Activated naive CD8-positive, alpha-beta T cell treated with anti-CD3 and anti-CD28 coated beads, Interleukin-2, amount 50 U/mL, for 24 hours (primary cell): ENCODE measurements at regions not wholly inside any gene's neighbourhood (a gene's known extent, or its start where the extent isn't known, plus 50 kb on each side); places are given as distances from the start of the nearest gene placed in this dataset.

Experiments used
- ATAC-seq: fragments of 150-1000 bp; cut with Tn5 transposase; one replicate; pipeline ENCODE4 v1.10.0; 2021
- DNase-seq: peaks from one replicate; pipeline ENCODE4 v3.0.0; 2021
- H3K27ac Mint-ChIP-seq: one replicate; pipeline ENCODE4 v1.8.0; 2021; ENCODE audit warnings: mild to moderate bottlenecking, mixed read lengths
- H3K27me3 Mint-ChIP-seq: one replicate; pipeline ENCODE4 v1.8.0; 2021; ENCODE audit warnings: mixed read lengths
- H3K36me3 Mint-ChIP-seq: one replicate; pipeline ENCODE4 v1.8.0; 2021; ENCODE audit warnings: low read depth, mixed read lengths
- H3K4me1 Mint-ChIP-seq: one replicate; pipeline ENCODE4 v1.8.0; 2021; ENCODE audit warnings: mixed read lengths
- H3K4me3 Mint-ChIP-seq: one replicate; pipeline ENCODE4 v1.8.0; 2021; ENCODE audit warnings: mild to moderate bottlenecking, moderate library complexity, mixed read lengths
- H3K9me3 Mint-ChIP-seq: one replicate; pipeline ENCODE4 v1.8.0; 2021; ENCODE audit warnings: mixed read lengths

DNA sequence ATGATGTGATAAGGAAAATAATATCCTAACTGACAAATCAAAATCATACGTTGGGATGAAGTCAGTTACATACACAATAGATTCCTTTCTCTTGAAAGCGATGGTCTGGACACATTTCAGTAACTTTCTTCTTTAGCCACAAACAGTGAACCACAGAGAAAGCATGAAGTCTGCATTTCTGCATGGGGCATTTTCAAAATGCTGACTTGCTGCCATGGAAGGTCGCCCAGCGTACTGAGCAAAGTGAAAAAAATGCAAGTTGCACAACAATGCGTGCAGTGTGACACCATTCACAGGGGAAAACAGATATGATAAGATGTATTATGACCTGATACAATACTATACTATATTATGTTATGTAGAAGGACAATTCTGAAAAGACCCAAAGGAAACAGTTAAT, 146.3 kb downstream of the SNX18 start:
- Mint-ChIP-seq H3K36me3 (no peaks in the 10 kb centered on the region), H3K4me3 (no peak overlapping the region), H3K27me3 (no peaks in the 10 kb centered on the region), H3K9me3 (peaks cover 9% of the 10 kb centered on the region), H3K4me1 (peaks cover 3% of the 10 kb centered on the region), H3K27ac (no peak overlapping the region)
- ATAC-seq (no peak), DNase-seq (no peak)

- Mint-ChIP-seq H3K27me3 (no peaks in the 10 kb centered on the region), H3K36me3 (no peaks in the 10 kb centered on the region), H3K4me1 (no peaks in the 10 kb centered on the region), H3K27ac (no peak overlapping the region), H3K4me3 (no peak overlapping the region), H3K9me3 (no peaks in the 10 kb centered on the region)
- DNase-seq: no peak
- ATAC-seq: no peak
These were observed 143.6 kb downstream of the SNX18 start for GRCh38 chr5:54661111-54661510.

- DNase-seq (no peak), ATAC-seq (no peak)
- Mint-ChIP-seq H3K4me1 (peaks cover 1% of the 10 kb centered on the region), H3K4me3 (no peak overlapping the region), H3K27ac (no peak overlapping the region), H3K9me3 (no peaks in the 10 kb centered on the region), H3K36me3 (no peaks in the 10 kb centered on the region), H3K27me3 (no peaks in the 10 kb centered on the region)
These were observed 142.2 kb downstream of the SNX18 start for GRCh38 chr5:54659700-54660131.

DNA sequence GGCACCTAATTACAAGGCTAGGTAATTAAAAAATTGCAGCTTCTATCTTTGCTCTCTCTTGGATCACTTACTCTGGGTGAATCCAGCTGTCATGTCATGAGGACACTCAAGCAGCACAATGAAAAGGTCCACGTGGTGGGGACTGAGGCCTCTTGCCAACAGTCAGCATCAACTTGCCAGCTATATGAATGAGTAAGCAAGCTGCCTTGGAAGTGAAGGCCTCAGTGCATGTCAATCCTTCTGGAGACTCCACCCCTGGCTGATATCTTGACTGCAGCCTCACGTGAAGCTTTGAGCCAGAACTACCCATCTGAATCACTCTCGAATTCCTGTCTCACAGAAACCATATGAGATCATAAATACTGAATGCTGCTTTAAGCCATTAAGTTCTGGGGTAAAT, 140.5 kb downstream of the SNX18 start:
- Mint-ChIP-seq H3K36me3 (no peaks in the 10 kb centered on the region), H3K4me3 (no peak overlapping the region), H3K27ac (no peak overlapping the region), H3K27me3 (no peaks in the 10 kb centered on the region), H3K4me1 (peaks cover 7% of the 10 kb centered on the region), H3K9me3 (no peaks in the 10 kb centered on the region)
- DNase-seq (no peak), ATAC-seq (no peak)

GRCh38 chr5:54656261-54656728, 138.7 kb downstream of the SNX18 start:
- H3K9me3 Mint-ChIP-seq: no peaks in the 10 kb centered on the region
- ATAC-seq (no peak), DNase-seq (no peak)
- no peak overlapping the region for H3K4me3 Mint-ChIP-seq
- H3K27ac Mint-ChIP-seq: no peak overlapping the region
- H3K27me3 Mint-ChIP-seq: no peaks in the 10 kb centered on the region
- peaks cover 7% of the 10 kb centered on the region for H3K4me1 Mint-ChIP-seq
- no peaks in the 10 kb centered on the region for H3K36me3 Mint-ChIP-seq

DNA sequence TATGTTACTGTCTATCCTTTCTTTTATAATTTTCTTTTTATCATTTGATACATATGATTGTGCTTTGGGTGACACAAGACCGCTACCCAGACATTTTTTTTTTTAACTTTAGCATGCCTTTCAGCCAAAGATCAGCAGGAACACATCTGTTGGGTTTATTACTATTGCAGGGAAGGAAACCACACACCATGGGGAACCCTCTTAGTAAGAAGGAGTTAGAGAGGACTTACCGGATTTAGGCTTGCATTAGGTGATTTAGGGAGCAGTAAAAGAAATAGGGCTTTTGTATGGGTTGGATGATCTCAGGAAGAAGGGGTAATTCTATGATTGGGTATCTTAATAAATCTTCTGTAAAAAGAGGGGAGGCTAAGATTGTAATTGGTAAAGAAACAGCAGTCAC, 138.2 kb downstream of the SNX18 start:
- DNase-seq (no peak), ATAC-seq (no peak)
- H3K4me3 Mint-ChIP-seq: no peak overlapping the region
- no peaks in the 10 kb centered on the region for H3K36me3 Mint-ChIP-seq
- H3K27ac Mint-ChIP-seq: no peak overlapping the region
- H3K27me3 Mint-ChIP-seq: no peaks in the 10 kb centered on the region
- peaks cover 7% of the 10 kb centered on the region for H3K4me1 Mint-ChIP-seq
- H3K9me3 Mint-ChIP-seq: no peaks in the 10 kb centered on the region

DNA sequence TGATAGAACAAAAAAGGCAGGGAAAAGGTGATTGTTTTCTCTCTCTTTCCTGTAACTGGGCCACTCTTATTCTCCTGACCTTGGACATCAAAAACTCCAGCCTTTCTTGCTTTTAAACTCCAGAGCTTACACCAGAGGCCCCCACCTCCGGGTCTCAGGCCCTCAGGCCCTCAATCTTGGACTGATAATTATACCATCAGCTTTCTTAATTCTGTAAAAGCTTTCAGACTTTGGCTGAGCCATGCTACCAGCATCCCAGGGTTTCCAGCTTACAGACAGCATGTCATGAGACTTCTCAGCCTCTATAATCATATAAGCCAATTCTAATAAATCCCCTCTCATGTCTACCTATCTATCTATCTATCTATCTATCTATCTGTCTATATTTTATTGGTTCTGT, 137.7 kb downstream of the SNX18 start:
- Mint-ChIP-seq H3K27me3 (no peaks in the 10 kb centered on the region), H3K36me3 (no peaks in the 10 kb centered on the region), H3K4me3 (no peak overlapping the region), H3K9me3 (no peaks in the 10 kb centered on the region), H3K4me1 (peaks cover 7% of the 10 kb centered on the region), H3K27ac (no peak overlapping the region)
- DNase-seq (no peak), ATAC-seq (no peak)

- no peak for DNase-seq
- no peak for ATAC-seq
- no peak overlapping the region for H3K27ac Mint-ChIP-seq
These were observed 136.5 kb downstream of the SNX18 start for GRCh38 chr5:54653956-54654614.

DNA sequence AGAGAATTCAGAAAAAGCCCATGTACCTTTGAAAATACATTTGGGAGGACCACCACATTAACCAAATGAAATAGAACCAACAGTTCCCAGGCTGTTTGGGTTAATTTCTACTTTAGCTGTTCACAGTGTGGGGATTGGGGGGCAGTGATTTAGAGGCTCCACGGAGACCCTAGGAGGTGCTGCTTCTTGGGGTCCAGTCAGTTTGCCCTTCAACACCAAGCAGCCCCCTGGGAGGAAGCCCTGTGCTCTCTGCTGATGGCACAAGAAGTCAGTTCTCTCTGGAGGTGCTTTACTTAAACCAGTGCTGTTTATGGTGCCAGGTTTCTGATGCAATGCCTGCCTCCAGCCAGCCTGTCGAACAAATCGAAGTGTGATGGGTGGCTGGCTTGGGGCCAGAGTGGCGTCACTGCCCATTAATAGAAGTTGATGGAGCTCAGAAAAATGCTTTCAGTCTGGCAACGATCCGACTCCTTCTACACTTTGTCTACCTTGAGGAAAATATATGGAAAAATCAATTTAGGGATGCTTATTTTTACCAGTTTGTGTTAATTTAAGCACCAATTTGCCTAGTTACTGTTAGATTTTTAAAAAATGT, 134.0 kb downstream of the SNX18 start:
- Mint-ChIP-seq H3K9me3 (peaks cover 6% of the 10 kb centered on the region), H3K4me1 (peaks cover 22% of the 10 kb centered on the region), H3K36me3 (peaks cover 4% of the 10 kb centered on the region), H3K27ac (no peak overlapping the region), H3K27me3 (no peaks in the 10 kb centered on the region), H3K4me3 (no peak overlapping the region)
- ATAC-seq (no peak), DNase-seq (no peak)

More at GRCh38 chr5:54653956-54654614, 136.5 kb downstream of the SNX18 start:
- peaks cover 7% of the 10 kb centered on the region for H3K4me1 Mint-ChIP-seq
- no peak overlapping the region for H3K4me3 Mint-ChIP-seq
- no peaks in the 10 kb centered on the region for H3K36me3 Mint-ChIP-seq
- H3K9me3 Mint-ChIP-seq: no peaks in the 10 kb centered on the region
- H3K27me3 Mint-ChIP-seq: no peaks in the 10 kb centered on the region

GRCh38 chr5:54649041-54649504, 131.5 kb downstream of the SNX18 start:
- H3K36me3 Mint-ChIP-seq: peaks cover 4% of the 10 kb centered on the region
- DNase-seq (no peak), ATAC-seq (no peak)
- no peaks in the 10 kb centered on the region for H3K27me3 Mint-ChIP-seq
- no peak overlapping the region for H3K4me3 Mint-ChIP-seq
- H3K4me1 Mint-ChIP-seq: peaks cover 41% of the 10 kb centered on the region
- peaks cover 6% of the 10 kb centered on the region for H3K9me3 Mint-ChIP-seq
- no peak overlapping the region for H3K27ac Mint-ChIP-seq

DNA sequence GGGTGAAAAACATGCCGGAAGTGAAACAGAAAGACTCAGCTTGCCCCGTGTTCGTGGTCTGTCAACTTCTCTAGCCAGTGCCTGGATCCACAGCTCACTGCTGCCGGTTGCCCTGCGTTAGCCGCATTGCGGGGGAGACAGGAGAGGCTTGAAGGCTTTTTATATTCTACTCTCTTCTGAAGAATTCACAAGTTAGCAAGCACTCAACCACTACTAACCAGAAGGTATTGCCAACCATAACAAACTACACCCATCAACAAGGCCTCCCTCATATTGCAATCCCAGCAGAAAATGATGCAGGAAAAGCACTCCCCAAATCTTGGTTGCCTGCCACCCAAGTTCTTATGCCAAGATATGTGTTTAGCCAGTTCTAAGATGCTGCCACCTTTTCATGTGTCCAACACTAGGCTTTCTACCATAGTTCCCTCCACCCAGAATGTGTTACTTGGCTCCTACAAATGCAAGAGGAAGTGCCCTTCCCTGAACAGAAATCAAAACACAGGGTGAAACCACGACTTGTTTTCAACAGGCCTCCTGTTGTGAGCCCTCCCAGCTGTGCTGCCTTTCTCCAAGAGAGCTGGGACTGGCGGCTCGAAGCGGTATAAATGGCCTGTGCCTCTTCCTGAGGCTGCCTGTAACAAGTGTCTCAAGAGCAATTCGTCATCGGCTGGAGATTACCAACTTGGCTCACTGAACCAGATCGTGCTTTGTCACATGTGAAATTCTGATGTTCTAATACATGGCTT, 129.0 kb downstream of the SNX18 start:
- ATAC-seq: peak; percentile 95
- Mint-ChIP-seq H3K27ac (peak overlapping the region; percentile 87), H3K9me3 (peaks cover 6% of the 10 kb centered on the region), H3K36me3 (peaks cover 4% of the 10 kb centered on the region), H3K27me3 (no peaks in the 10 kb centered on the region), H3K4me3 (peak overlapping the region; percentile 64), H3K4me1 (peaks cover 49% of the 10 kb centered on the region)
- peak; percentile 74 for DNase-seq

DNA sequence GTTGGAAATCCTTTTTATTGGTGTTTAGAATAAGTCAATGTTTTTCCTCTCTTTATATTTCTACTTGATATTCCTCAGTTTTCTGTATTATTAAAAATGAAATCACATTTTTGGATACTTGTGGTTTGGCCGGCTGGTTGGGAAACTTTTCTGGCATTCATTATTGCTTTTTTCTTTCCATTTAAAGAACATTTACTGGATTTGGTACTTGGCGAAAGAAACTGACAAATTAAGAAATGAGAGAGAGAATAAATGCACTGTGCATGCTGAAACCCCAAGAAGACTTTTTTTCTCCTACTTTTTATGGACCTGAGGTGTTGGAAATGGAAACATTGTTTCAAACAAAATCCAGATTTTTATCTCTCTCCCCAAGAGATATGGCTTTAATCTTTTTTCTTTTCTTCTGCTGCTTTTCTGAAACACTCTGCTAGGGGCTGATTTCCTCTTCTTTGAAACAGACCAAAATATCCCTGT, 128.4 kb downstream of the SNX18 start:
- H3K4me3 Mint-ChIP-seq: peak overlapping the region; percentile 64
- no peak for DNase-seq
- H3K36me3 Mint-ChIP-seq: peaks cover 4% of the 10 kb centered on the region
- ATAC-seq: no peak
- H3K4me1 Mint-ChIP-seq: peaks cover 49% of the 10 kb centered on the region
- H3K27me3 Mint-ChIP-seq: no peaks in the 10 kb centered on the region
- H3K27ac Mint-ChIP-seq: peak overlapping the region; percentile 87
- peaks cover 6% of the 10 kb centered on the region for H3K9me3 Mint-ChIP-seq

GRCh38 chr5:54644226-54644625, 126.7 kb downstream of the SNX18 start:
- Mint-ChIP-seq H3K9me3 (peaks cover 6% of the 10 kb centered on the region), H3K27me3 (no peaks in the 10 kb centered on the region), H3K4me1 (peaks cover 49% of the 10 kb centered on the region), H3K4me3 (no peak overlapping the region), H3K27ac (no peak overlapping the region), H3K36me3 (peaks cover 4% of the 10 kb centered on the region)
- ATAC-seq (peak; percentile 16), DNase-seq (no peak)

DNA sequence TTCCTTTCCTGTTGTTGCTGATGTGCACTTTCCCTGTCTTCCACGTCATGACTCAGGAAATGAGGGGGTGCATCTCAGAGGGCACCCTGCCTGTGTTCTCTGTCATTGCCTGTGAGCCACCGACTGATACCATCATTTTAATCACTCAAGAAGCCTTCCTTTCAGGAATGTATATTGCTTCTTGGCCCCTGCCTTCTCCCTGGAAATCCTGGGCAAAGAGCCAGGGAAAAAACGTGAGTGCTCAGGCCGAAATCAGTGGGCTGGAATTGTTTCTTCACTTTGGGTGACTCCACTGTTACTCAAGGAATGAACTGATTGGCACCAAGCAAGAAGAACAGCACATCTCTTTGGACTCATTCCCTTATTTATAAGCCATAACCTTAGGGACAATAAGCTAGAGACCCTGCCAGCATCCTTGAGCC, 126.1 kb downstream of the SNX18 start:
- peaks cover 49% of the 10 kb centered on the region for H3K4me1 Mint-ChIP-seq
- peaks cover 4% of the 10 kb centered on the region for H3K36me3 Mint-ChIP-seq
- no peak for ATAC-seq
- peaks cover 6% of the 10 kb centered on the region for H3K9me3 Mint-ChIP-seq
- H3K4me3 Mint-ChIP-seq: no peak overlapping the region
- no peak overlapping the region for H3K27ac Mint-ChIP-seq
- no peaks in the 10 kb centered on the region for H3K27me3 Mint-ChIP-seq
- DNase-seq: no peak

- Mint-ChIP-seq H3K4me3 (no peak overlapping the region), H3K36me3 (no peaks in the 10 kb centered on the region), H3K27ac (no peak overlapping the region), H3K27me3 (no peaks in the 10 kb centered on the region), H3K4me1 (peaks cover 26% of the 10 kb centered on the region), H3K9me3 (no peaks in the 10 kb centered on the region)
- DNase-seq (no peak), ATAC-seq (no peak)
These were observed 122.1 kb downstream of the SNX18 start for GRCh38 chr5:54639621-54640020.
